GM18508 (cell line): ENCODE measurements at regions not wholly inside any gene's neighbourhood (a gene's known extent, or its start where the extent isn't known, plus 50 kb on each side); places are given as distances from the start of the nearest gene placed in this dataset.

Experiments used
- ATAC-seq: cut with Tn5 transposase; IDR thresholded peaks from one replicate; pipeline ENCODE4 v1.9.1; 2021; ENCODE audit warnings: moderate number of reproducible peaks; ENCODE audit not compliant: insufficient read depth, unreplicated experiment

- ATAC-seq: no peak
Observed at GRCh38 chr2:51706220-51706619, 674.3 kb upstream of the NRXN1 start.

GRCh38 chr2:51705417-51705816 lies 673.5 kb upstream of the NRXN1 start:
- no peak for ATAC-seq

GRCh38 chr2:51698021-51698420 lies 666.1 kb upstream of the NRXN1 start:
- ATAC-seq: no peak

GRCh38 chr2:51697095-51697494 lies 665.2 kb upstream of the NRXN1 start:
- ATAC-seq: no peak

GRCh38 chr2:51695531-51695930 lies 663.6 kb upstream of the NRXN1 start:
- no peak for ATAC-seq

- ATAC-seq: no peak
Observed at GRCh38 chr2:51693640-51694039, 661.7 kb upstream of the NRXN1 start.

- no peak for ATAC-seq
Observed at GRCh38 chr2:51681854-51682253, 649.9 kb upstream of the NRXN1 start.

GRCh38 chr2:51673628-51674027 lies 641.7 kb upstream of the NRXN1 start:
- no peak for ATAC-seq

GRCh38 chr2:51667679-51668078 lies 635.7 kb upstream of the NRXN1 start:
- ATAC-seq: no peak

GRCh38 chr2:51662187-51662586 lies 630.3 kb upstream of the NRXN1 start:
- no peak for ATAC-seq

GRCh38 chr2:51657849-51658248 lies 625.9 kb upstream of the NRXN1 start:
- no peak for ATAC-seq

GRCh38 chr2:51650769-51651168 lies 618.8 kb upstream of the NRXN1 start:
- no peak for ATAC-seq

GRCh38 chr2:51649366-51649765 lies 617.4 kb upstream of the NRXN1 start:
- ATAC-seq: no peak

- no peak for ATAC-seq
Observed at GRCh38 chr2:51638811-51639210, 606.9 kb upstream of the NRXN1 start.

GRCh38 chr2:51633073-51633472 lies 601.1 kb upstream of the NRXN1 start:
- no peak for ATAC-seq

- ATAC-seq: no peak
Observed at GRCh38 chr2:51629406-51629805, 597.5 kb upstream of the NRXN1 start.

- ATAC-seq: no peak
Observed at GRCh38 chr2:51628917-51629316, 597.0 kb upstream of the NRXN1 start.

GRCh38 chr2:51624995-51625394 lies 593.1 kb upstream of the NRXN1 start:
- ATAC-seq: no peak

GRCh38 chr2:51620796-51621195 lies 588.9 kb upstream of the NRXN1 start:
- no peak for ATAC-seq

- ATAC-seq: no peak
Observed at GRCh38 chr2:51619961-51620360, 588.0 kb upstream of the NRXN1 start.

GRCh38 chr2:51612387-51612786 lies 580.5 kb upstream of the NRXN1 start:
- no peak for ATAC-seq

GRCh38 chr2:51601706-51602105 lies 569.8 kb upstream of the NRXN1 start:
- no peak for ATAC-seq

- ATAC-seq: no peak
Observed at GRCh38 chr2:51597086-51597485, 565.2 kb upstream of the NRXN1 start.
